ENCODE measurements at regions not wholly inside any gene's neighbourhood (a gene's known extent, or its start where the extent isn't known, plus 50 kb on each side); places are given as distances from the start of the nearest gene placed in this dataset.

DNA sequence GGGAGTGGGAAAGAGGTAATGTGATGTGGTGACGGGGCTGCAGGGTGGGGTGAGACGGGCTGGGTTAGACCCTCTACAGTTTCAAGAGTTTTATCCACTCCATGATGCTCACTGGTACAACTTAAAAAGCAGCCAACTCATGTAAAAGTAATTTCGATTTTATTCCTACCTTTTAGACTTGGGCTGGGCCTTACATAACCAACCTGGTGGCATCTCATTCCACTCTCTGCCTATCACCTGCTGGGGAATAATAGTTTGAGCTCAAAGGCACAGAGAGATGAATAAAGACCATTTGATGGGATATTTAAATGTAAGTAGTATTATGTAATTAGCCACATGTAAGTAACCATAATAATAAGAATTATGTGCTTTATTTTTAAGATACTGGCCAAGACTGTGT, 366.0 kb upstream of the RNF32 start:
- Mint-ChIP-seq H3K4me3 (no peak overlapping the region), H3K27me3 (peaks cover 6% of the 10 kb centered on the region), H3K27ac (no peak overlapping the region), H3K9me3 (ENCODE audit: low read depth) (no peaks in the 10 kb centered on the region), H3K4me1 (ENCODE audit: low read depth) (no peaks in the 10 kb centered on the region), H3K36me3 (no peaks in the 10 kb centered on the region)

DNA sequence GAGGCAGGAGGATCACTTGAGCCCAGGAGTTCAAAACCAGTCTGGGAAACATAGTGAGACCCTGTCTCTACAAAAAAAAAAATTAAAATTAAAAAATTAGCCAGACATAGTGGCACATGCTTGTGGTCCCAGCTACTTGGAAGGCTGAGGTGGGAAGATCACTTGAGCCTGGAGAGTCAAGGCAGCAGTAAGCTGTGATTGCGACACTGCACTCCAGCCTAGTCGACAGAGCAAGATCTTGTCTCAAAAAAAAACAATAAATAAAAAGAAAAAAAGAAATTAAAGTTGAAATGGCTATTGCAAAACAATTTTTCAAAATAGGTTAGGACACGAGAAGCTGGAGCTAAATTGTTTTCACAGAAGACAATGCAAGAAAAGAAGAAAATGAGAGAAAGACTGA, 379.0 kb upstream of the RNF32 start:
- H3K4me1 Mint-ChIP-seq (ENCODE audit: low read depth), result no peaks in the 10 kb centered on the region
- H3K27ac Mint-ChIP-seq, result no peak overlapping the region
- H3K36me3 Mint-ChIP-seq, result no peaks in the 10 kb centered on the region
- H3K4me3 Mint-ChIP-seq, result no peak overlapping the region
- peaks cover 8% of the 10 kb centered on the region for H3K27me3 Mint-ChIP-seq
- no peaks in the 10 kb centered on the region for H3K9me3 Mint-ChIP-seq (ENCODE audit: low read depth)

GRCh38 chr7:156257904-156258303, 382.7 kb upstream of the RNF32 start:
- no peak overlapping the region for H3K4me3 Mint-ChIP-seq
- no peaks in the 10 kb centered on the region for H3K4me1 Mint-ChIP-seq (ENCODE audit: low read depth)
- H3K36me3 Mint-ChIP-seq, result no peaks in the 10 kb centered on the region
- H3K27me3 Mint-ChIP-seq, result peaks cover 2% of the 10 kb centered on the region
- no peak overlapping the region for H3K27ac Mint-ChIP-seq
- H3K9me3 Mint-ChIP-seq (ENCODE audit: low read depth), result no peaks in the 10 kb centered on the region

GRCh38 chr7:156255635-156256034, 384.9 kb upstream of the RNF32 start:
- no peaks in the 10 kb centered on the region for H3K9me3 Mint-ChIP-seq (ENCODE audit: low read depth)
- H3K27me3 Mint-ChIP-seq, result peaks cover 7% of the 10 kb centered on the region
- H3K4me3 Mint-ChIP-seq, result no peak overlapping the region
- no peaks in the 10 kb centered on the region for H3K4me1 Mint-ChIP-seq (ENCODE audit: low read depth)
- no peaks in the 10 kb centered on the region for H3K36me3 Mint-ChIP-seq
- H3K27ac Mint-ChIP-seq, result no peak overlapping the region

DNA sequence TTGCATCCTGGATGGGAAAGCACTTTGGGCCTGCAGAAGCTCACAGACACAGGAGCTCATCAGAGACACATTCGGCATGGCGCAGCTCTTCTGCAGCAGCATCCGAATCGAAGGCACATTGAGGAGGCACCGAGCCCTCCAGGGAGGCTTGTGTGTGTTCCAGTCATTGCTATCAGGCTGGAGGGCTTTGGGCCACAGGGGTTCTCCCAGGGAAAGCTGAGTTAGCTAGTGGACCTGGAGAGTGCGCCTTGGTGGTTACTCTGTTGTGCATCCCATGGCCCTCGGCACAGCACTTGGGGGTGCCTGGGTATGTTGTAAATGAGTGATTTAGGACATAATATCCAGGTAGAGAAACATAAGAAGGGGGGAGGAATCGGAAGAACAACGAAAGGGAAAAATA, 388.7 kb upstream of the RNF32 start:
- no peaks in the 10 kb centered on the region for H3K36me3 Mint-ChIP-seq
- H3K4me3 Mint-ChIP-seq, result no peak overlapping the region
- H3K27me3 Mint-ChIP-seq, result peaks cover 19% of the 10 kb centered on the region
- no peaks in the 10 kb centered on the region for H3K4me1 Mint-ChIP-seq (ENCODE audit: low read depth)
- no peak overlapping the region for H3K27ac Mint-ChIP-seq
- H3K9me3 Mint-ChIP-seq (ENCODE audit: low read depth), result no peaks in the 10 kb centered on the region

DNA sequence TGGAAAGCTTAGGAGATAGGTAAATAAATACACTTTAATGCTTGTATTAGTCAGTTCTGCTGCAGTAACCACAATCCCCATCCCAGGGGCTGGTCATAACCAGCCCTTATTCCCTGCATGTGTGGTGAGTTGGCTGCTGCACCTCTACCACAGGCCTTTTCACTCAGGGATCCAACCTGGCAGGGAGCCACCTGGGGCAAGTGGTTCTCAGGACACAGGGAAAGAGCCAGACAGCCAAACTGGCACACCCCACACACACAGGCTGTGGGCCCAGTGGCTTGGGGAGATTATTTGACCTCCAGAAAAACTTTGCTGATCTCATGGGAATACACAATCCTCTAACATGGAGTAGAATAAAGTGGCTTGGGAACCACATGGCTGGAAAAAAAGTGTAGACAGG, 400.0 kb upstream of the RNF32 start:
- Mint-ChIP-seq H3K4me3 (no peak overlapping the region), H3K9me3 (ENCODE audit: low read depth) (no peaks in the 10 kb centered on the region), H3K4me1 (ENCODE audit: low read depth) (no peaks in the 10 kb centered on the region), H3K27ac (no peak overlapping the region), H3K36me3 (no peaks in the 10 kb centered on the region), H3K27me3 (peaks cover 4% of the 10 kb centered on the region)

- peaks cover 2% of the 10 kb centered on the region for H3K27me3 Mint-ChIP-seq
- no peaks in the 10 kb centered on the region for H3K9me3 Mint-ChIP-seq (ENCODE audit: low read depth)
- no peak overlapping the region for H3K27ac Mint-ChIP-seq
- H3K4me3 Mint-ChIP-seq, result no peak overlapping the region
- no peaks in the 10 kb centered on the region for H3K36me3 Mint-ChIP-seq
- no peaks in the 10 kb centered on the region for H3K4me1 Mint-ChIP-seq (ENCODE audit: low read depth)
These were observed 402.0 kb upstream of the RNF32 start for GRCh38 chr7:156238366-156239133.

DNA sequence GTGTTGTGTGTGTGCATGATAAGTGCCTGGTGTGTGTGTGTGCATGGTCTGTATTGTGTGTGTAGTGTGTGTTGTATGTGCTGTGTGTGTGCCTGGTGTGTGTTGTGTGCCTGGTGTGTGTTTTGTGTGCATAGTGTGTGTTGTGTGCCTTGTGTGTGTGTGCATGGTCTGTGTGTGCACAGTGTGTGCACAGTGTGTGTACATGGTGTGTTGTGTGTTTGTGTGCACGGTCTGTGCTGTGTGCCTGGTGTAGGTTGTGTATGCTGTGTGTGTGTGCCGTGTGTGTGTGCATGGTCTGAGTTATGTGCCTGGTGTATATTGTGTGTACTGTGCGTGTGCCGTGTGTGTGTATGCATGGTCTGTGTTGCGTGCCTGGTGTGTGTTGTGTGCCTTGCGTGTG, 403.0 kb upstream of the RNF32 start:
- no peak overlapping the region for H3K4me3 Mint-ChIP-seq
- no peaks in the 10 kb centered on the region for H3K36me3 Mint-ChIP-seq
- no peaks in the 10 kb centered on the region for H3K9me3 Mint-ChIP-seq (ENCODE audit: low read depth)
- no peaks in the 10 kb centered on the region for H3K4me1 Mint-ChIP-seq (ENCODE audit: low read depth)
- no peak overlapping the region for H3K27ac Mint-ChIP-seq
- H3K27me3 Mint-ChIP-seq, result no peaks in the 10 kb centered on the region

DNA sequence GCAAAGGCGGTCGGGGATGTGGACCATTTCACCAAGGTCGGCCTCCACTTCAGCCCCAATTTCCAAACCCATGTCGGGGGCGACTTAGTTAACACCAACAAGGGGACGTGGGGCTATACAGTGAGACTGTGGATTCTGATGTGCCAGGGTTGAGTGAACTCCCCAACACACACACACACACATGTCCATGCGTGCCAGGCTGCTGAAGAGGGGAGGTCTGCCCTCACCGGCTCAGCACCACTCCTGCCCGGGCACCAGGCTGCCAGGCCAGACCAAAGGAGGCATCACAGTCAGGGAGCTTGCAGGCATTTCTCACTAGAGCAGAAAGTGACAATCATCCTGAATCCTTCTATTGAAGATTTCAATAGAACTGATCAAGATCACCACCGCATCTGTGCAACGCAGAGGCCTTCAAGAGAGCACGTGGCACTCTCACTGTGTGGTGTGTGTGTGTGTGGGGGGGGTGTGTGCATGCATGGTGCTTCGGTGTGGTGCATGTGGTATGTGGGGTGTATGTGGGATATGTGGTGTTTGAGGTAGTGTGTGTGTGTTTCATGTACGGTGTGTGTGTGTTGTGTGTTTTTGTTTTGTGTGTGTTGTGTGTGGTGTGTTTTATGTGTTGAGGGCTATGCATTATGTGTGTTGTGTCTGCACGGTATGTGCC, 403.5 kb upstream of the RNF32 start:
- H3K4me3 Mint-ChIP-seq, result no peak overlapping the region
- H3K9me3 Mint-ChIP-seq (ENCODE audit: low read depth), result no peaks in the 10 kb centered on the region
- H3K27ac Mint-ChIP-seq, result no peak overlapping the region
- no peaks in the 10 kb centered on the region for H3K4me1 Mint-ChIP-seq (ENCODE audit: low read depth)
- H3K36me3 Mint-ChIP-seq, result no peaks in the 10 kb centered on the region
- no peaks in the 10 kb centered on the region for H3K27me3 Mint-ChIP-seq

DNA sequence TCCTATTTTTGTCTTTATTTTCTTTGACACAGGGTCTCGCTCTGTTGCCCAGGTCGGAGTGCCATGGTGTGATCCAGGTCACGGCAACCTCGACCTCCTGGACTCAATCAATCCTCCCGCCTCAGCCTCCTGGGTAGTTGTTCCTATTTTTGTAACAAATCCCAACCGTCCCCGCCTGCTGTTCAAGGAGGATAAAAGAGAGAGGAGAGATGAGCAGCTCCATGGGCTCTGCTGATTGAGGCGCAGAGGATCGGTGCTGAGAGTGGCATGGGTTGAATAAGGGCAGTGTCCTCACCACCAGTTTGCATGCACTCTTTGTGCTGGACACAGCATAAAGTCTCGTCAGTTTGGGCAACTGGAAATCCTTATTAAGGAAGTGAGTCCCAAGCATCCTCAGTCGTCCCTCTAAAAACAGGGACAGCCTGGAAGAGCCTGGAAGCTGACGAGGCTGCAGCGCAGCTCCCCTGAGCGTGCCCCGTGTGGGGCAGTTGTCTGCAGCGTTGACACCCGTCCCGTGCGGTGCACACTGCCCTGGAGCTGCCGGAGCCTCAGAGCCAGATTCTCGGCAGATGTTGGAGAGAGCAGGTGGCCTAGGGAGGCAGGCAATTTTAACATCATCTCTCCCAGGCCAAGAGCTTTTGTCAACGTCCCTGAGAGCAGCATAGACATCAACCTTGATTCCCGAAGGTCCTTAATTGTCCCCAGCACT, 404.2 kb upstream of the RNF32 start:
- no peaks in the 10 kb centered on the region for H3K4me1 Mint-ChIP-seq (ENCODE audit: low read depth)
- no peaks in the 10 kb centered on the region for H3K36me3 Mint-ChIP-seq
- no peaks in the 10 kb centered on the region for H3K9me3 Mint-ChIP-seq (ENCODE audit: low read depth)
- H3K27me3 Mint-ChIP-seq, result no peaks in the 10 kb centered on the region
- no peak overlapping the region for H3K4me3 Mint-ChIP-seq
- H3K27ac Mint-ChIP-seq, result no peak overlapping the region

DNA sequence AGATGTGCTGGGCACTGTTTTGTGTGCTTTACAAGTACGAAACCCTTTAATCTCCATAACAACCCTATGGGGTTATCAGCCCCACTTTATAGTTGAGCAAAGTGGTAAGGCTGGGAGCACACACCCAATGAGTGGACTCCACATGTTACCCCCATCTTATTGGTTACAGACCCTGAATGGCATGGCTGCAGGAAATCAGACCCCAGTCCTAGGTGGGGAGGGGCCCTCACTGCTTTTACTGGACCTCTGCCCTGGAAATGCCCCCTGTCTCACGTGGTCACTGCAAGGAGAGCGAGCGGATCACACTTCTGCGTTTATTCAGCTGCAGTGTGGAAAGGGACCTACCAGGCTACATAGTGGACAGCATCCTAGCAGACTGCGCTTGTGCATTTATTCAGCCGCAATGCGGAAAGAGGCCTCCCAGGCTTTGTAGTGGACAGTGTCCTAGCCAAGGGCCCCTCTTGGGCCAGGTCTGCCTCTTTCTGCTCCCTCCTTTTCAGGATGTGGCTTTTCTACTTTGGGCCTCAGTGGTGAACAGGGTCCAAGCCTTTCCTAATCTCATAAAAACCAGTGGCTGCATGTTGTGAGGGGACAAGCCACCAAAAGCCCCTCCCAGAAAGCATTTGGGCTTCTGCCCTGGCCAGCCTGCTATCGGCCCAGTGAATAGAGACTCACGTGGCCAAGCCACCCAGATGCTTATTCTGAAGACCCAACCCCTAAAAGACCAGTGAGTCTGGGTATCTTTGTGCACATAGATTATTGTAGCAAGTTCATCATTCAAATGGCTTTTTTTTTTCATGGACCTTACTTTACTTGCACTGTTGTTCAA, 405.7 kb upstream of the RNF32 start:
- H3K4me1 Mint-ChIP-seq (ENCODE audit: low read depth), result no peaks in the 10 kb centered on the region
- H3K27ac Mint-ChIP-seq, result no peak overlapping the region
- H3K9me3 Mint-ChIP-seq (ENCODE audit: low read depth), result no peaks in the 10 kb centered on the region
- H3K27me3 Mint-ChIP-seq, result no peaks in the 10 kb centered on the region
- H3K36me3 Mint-ChIP-seq, result no peaks in the 10 kb centered on the region
- no peak overlapping the region for H3K4me3 Mint-ChIP-seq

- H3K4me3 Mint-ChIP-seq, result no peak overlapping the region
- no peaks in the 10 kb centered on the region for H3K9me3 Mint-ChIP-seq (ENCODE audit: low read depth)
- H3K4me1 Mint-ChIP-seq (ENCODE audit: low read depth), result no peaks in the 10 kb centered on the region
- H3K36me3 Mint-ChIP-seq, result no peaks in the 10 kb centered on the region
- no peak overlapping the region for H3K27ac Mint-ChIP-seq
- H3K27me3 Mint-ChIP-seq, result no peaks in the 10 kb centered on the region
These were observed 406.4 kb upstream of the RNF32 start for GRCh38 chr7:156234192-156234591.

DNA sequence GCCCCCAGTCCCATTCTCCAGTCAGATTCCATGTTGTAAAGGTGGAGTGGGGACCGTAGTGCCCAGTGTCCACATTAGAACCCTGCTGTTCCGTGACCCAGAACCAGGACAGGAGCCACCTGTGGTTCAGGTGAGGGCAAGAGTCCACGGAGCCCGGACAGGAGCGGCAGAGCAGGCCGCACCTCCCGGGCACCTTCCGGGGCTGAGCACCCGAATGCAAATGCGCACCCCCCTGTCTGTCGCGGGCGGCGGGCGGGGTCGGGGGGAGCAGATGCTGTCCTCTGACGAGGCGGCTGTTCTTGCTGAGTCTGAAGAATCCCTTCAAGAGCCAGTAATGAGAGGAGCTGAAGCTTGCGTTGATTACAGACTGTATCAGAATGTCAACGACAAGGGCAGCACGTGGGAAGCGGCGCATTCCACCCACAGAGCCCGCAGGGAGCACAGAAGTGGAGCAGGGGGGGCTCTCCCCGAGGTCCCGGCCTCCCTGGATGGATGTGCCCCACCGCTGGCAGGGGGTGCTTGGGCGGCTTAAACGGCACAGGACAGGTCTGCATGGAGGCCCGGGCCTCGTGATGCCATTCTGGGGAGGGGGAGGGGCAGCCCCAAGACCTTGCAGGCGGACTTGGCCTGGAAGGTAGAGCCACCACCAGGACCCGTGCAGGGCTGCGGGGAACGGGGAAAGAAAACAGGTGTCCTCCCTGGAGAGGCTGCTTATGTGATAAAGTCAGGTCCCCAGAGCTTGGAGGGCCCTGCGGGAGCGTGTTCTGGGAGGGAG, 407.5 kb upstream of the RNF32 start:
- no peaks in the 10 kb centered on the region for H3K4me1 Mint-ChIP-seq (ENCODE audit: low read depth)
- H3K27me3 Mint-ChIP-seq, result no peaks in the 10 kb centered on the region

DNA sequence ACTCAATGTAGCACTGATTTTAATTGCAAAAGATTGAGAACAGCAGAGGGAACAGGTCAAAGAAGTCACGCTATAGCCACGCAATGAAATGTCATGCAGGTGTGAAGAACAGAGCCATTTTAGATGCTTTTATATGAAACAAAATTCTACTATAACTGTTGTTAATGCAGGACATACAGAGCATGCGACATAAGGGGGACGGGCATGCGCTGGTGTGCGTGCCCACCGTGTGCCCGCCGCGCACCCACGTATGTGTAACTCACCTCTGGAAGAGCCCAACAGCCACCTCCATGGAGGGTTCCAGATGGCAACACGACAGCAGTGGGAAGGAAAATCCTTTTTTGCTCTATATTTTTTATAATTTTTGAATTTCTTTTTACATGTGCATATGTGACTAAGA, 410.0 kb upstream of the RNF32 start:
- no peaks in the 10 kb centered on the region for H3K36me3 Mint-ChIP-seq
- no peak overlapping the region for H3K27ac Mint-ChIP-seq
- H3K9me3 Mint-ChIP-seq (ENCODE audit: low read depth), result no peaks in the 10 kb centered on the region
- H3K4me3 Mint-ChIP-seq, result no peak overlapping the region
- H3K27me3 Mint-ChIP-seq, result no peaks in the 10 kb centered on the region
- H3K4me1 Mint-ChIP-seq (ENCODE audit: low read depth), result no peaks in the 10 kb centered on the region

More for the DNA sequence above, 407.5 kb upstream of the RNF32 start:
- no peaks in the 10 kb centered on the region for H3K9me3 Mint-ChIP-seq (ENCODE audit: low read depth)
- H3K36me3 Mint-ChIP-seq, result no peaks in the 10 kb centered on the region
- no peak overlapping the region for H3K4me3 Mint-ChIP-seq
- no peak overlapping the region for H3K27ac Mint-ChIP-seq
